ENCODE measurements at regions not wholly inside any gene's neighbourhood (a gene's known extent, or its start where the extent isn't known, plus 50 kb on each side); places are given as distances from the start of the nearest gene placed in this dataset.

DNA sequence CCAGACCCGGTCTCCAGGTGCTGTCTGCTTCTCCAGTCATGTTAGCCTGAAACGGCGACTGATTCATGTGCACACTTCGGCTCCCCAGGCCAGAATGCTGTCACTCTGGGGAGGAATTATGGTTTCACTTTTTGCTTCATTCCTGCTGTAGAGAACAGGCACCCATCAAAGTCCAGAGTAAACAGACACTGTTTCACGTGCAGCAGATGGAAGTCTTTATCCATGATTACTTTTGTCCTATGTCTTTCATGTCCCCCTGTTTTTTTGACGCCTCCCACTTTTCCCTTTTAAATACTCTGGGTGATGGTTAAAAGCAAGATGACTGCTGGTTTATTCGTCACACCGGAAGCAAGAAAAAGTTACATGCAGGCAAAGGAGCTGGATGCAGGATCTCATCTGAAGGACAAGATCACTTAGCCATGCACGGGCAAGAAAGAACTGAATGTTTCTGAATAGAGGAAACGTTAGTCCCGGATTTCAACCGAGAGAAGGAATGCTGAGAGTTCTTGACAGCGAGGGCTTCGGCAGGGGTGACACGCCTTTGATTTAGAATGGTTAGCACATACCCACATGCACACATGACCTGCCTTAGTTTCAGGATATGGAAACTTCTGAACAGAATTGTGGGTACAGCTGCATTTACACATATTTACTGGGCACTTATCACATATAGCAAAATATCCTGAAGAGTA is 250.0 kb upstream of the KLF6 start:
- in situ Hi-C loops (cut with MboI; ENCODE audit: low pct_unique_long_range_greater_than_20kb, low sequenced_read_pairs): no loop called here
- no peak for DNase-seq

DNA sequence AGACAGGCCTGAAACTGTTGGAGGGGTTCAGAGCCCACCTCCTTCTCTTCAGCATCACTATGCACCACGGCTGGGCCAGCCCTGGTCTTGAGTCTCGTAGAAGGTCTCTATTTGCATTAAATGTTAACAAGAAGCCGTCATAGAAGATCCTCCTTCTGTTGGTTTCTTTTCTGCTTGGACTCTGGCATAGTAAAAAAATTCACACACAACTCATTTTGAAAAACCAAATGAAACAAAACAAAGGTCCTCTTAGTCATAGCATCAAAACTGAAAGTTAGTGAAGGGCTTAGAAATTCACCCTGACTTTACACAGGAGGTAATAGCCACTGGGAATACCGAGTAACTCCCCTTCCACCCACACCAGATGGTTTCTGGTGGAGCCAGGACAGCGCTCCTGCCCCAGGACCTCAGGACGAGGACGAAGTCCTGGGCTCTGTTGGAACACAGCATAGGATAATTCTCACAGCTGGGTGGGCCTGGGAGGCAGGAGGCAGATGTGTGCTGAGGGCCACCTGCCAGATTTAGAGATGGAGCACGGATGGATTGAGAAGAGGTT is 248.4 kb upstream of the KLF6 start:
- DNase-seq: no peak
- in situ Hi-C loops (cut with MboI; ENCODE audit: low pct_unique_long_range_greater_than_20kb, low sequenced_read_pairs): no loop called here

DNA sequence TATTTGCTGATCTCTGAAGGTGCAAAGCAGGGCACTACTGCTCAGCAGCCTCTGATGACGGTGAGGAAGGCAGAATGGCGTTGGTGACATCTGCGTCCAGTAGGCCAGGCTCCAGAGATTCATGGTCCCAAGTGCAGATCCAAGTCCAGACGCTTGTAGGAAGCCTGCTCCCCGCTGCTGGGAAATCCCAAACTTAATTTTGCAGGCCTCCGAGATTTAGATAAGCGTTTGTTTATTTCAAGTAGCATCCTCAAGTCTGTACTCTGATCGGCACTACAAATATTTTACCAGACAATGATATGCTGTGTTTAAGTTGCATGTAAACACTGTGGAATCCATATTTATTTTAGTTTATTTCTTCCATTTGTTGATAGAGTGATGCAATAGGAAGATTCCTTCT is 244.9 kb upstream of the KLF6 start:
- no peak for DNase-seq
- in situ Hi-C loops (cut with MboI; ENCODE audit: low pct_unique_long_range_greater_than_20kb, low sequenced_read_pairs): no loop called here

DNA sequence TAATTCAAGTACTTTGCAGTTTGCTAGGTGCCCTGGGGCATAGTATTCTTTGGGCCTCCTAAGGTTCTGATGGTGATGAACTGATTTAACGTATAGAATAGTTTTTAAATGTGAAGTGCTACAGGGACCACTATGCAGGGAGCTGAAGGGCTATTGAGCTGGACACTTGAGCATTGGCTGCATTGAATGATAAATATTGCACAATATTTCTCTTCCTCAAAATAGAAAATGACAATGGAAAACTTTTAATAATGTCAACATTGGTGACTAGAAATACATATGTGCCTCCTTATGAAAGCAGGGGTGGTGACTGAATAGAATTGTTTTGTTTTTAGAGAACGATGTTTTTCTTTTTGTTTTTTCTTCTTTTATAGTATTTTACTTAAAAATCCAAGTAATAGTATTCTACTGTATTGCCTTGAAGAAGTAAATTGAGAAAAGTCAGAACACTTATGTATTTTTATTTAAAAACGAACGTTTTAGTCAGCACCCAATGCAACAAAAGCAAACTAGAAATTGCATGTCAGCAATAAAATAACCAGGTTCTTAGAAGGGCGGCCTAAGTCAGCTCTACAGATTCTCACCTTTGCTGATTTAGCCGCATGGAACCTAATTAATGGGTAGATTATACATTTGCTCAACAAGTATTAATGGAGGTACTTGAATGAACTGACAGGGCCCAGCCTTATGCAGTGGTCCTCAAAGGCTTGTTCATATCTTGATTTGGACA is 244.0 kb upstream of the KLF6 start:
- no peak for DNase-seq
- in situ Hi-C loops (cut with MboI; ENCODE audit: low pct_unique_long_range_greater_than_20kb, low sequenced_read_pairs): no loop called here

DNA sequence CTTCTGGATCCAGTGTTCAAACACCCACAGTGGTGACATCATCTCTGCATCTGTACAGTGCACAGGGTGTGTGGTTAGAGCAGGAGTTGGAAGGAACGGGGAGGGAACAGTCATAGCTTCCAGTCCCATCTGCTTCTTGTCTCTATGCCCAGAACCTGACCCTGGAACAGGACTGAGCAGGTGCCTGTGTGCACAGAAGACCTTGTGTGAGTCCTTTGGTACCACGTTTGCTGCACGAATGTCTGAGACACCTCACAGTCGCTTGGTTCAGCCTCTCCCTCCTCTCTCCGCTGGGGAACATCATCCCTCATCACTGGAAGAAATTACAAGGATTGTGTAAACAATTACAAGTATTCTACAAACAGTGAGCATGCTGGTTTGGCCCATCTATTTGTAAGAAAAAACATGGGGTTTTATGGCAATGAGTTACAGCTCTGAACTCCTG is 243.0 kb upstream of the KLF6 start:
- no peak for DNase-seq
- in situ Hi-C loops (cut with MboI; ENCODE audit: low pct_unique_long_range_greater_than_20kb, low sequenced_read_pairs): no loop called here

DNA sequence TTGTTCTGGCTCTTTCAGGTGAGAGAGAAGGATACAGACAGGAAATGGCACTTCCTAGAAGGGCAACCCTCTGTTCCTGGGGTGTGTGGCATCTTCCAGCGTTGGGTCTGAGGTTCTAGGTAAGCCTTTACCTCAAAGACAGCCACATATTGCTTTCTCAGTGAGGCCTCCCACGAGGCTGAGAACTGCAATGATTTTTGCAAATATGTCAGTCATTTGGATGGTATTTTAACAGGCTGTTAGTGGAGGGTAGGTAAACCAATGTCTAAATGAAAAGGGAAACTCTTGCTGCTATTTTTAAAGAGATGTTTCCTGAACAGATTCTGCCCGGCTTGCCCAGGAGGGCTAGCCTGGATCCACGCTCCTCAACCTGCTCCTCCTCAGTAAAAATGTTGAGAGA is 240.3 kb upstream of the KLF6 start:
- in situ Hi-C loops (cut with MboI; ENCODE audit: low pct_unique_long_range_greater_than_20kb, low sequenced_read_pairs): no loop called here
- no peak for DNase-seq

DNA sequence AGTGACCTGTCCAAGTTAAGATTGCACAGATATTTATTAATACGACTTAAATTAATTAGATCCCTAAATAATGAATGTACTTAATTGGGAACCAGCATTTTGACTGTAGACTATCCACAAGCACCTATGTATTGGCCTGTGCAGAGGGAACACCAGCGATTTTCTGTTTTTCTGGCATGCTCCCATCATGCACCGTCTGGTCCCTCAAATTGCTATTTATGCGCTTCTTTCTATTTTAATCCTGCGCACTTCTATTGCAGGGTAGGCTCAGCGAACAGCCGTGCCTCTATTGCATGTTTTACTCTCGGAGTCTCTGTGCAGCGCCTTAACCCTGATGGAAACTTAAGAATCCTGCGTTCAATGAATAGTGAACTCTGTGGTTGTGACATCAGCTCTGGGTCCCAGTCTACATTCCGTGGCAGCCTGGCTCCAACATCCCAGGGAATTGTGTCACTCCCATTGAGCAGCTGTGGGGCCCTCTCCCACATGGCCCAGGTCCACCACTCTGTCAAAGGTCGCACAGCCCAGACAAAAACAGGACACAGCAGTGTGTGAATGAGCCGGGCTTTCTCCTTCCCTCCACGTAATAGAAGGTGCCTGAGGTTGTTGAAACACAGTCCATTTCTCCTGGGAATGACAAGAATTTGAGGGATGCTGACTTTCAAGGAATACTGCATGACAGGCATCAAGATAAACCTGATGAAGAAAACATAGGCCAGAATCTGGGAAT is 239.7 kb upstream of the KLF6 start:
- no peak for DNase-seq
- in situ Hi-C loops (cut with MboI; ENCODE audit: low pct_unique_long_range_greater_than_20kb, low sequenced_read_pairs): no loop called here

DNA sequence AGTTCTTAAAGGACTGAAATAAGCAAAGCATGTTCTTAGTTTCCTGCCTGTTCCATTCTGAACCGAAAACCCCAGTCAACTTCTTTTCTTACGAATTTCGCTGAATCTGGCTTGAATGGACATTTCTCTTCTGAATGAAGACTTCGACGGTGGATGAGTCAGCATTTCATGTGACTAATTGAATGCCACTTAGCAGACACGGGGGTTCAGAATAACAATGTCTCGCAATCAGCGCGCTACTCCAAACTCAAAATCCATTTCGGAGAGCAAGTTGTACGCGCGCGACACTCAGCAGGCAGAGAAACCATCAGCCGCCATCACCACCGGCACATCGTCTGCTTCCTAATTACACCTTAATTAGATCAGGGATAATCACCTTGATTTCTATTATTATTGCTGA is 239.0 kb upstream of the KLF6 start:
- in situ Hi-C loops (cut with MboI; ENCODE audit: low pct_unique_long_range_greater_than_20kb, low sequenced_read_pairs): no loop called here
- no peak for DNase-seq

DNA sequence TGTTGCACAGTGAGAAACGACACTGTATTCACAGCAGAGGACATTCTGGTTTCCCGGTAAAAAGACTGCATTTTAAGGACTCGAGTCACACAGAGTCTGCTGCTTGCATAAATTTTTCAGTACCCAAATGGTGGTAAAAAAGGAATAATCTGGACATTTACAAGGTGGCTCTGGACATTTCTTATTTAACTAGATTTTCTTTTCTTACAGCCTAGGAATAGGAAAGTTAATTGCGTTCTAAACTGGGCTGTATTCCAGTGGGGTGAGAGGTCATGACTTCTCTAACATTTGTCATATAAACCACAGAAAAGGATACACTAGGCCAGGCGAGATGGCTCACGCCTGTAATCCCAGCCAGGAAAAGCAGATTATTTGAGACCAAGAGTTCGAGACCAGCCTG is 237.5 kb upstream of the KLF6 start:
- in situ Hi-C loops (cut with MboI; ENCODE audit: low pct_unique_long_range_greater_than_20kb, low sequenced_read_pairs): no loop called here
- DNase-seq: no peak

DNA sequence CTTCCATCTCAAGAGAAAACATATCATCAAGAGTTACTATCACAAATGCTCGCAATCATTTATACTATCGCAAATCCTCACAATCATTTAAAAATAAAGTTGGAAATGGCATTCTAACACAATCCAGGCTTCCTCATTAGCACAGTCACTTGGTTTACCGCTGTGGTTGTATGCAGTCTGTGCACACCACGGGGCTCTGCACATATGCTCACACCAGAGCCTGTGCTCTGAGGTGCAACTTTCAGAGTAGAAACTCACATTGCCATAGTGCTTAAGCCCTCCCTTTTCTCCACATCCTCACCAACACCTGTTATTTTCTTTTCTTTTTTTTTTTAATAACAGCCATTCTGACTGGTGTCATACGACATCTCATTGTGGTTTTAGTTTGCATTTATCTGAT is 235.6 kb upstream of the KLF6 start:
- DNase-seq: no peak
- in situ Hi-C loops (cut with MboI; ENCODE audit: low pct_unique_long_range_greater_than_20kb, low sequenced_read_pairs): no loop called here

DNA sequence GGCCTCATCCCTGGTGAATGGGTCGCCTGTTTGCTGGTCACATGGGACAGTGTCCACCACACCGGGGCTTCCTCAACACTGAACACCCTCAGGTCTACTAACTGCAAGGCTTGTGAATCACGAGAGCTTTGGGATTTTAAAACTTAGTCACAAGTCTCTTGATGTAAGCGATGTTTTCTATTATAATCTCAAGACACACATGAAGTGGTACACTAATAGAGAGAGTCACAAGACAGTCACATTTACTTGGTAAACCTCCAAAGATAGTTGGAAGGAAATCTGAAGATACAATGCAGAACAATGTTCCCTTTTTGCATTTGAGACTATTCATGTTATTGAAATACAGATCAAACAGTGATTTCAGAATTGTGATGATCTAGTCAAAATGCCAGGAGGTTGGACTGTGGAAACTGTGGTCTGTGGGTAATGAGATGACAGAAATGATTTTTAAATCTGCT is 233.1 kb upstream of the KLF6 start:
- DNase-seq: no peak
- in situ Hi-C loops (cut with MboI; ENCODE audit: low pct_unique_long_range_greater_than_20kb, low sequenced_read_pairs): no loop called here

DNA sequence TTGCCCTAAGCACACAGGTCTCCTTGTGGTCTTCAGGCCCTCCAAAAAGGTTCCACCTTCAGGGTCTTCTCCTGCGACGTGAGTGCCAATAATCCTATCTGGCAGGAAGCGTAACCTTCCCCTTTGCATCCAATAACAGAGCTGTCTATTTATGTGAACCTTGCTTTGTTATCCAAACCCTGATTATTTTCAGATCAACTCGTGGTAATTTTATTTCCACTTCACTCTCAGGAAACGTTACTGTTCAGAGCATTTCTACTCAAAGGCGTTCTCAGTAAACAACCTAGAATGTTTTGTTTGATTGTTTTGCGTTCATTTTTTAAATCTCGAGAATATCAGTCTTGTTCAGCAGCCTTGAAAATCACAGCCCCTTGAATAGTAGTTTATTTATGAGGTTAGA is 232.3 kb upstream of the KLF6 start:
- in situ Hi-C loops (cut with MboI; ENCODE audit: low pct_unique_long_range_greater_than_20kb, low sequenced_read_pairs): no loop called here
- no peak for DNase-seq

DNA sequence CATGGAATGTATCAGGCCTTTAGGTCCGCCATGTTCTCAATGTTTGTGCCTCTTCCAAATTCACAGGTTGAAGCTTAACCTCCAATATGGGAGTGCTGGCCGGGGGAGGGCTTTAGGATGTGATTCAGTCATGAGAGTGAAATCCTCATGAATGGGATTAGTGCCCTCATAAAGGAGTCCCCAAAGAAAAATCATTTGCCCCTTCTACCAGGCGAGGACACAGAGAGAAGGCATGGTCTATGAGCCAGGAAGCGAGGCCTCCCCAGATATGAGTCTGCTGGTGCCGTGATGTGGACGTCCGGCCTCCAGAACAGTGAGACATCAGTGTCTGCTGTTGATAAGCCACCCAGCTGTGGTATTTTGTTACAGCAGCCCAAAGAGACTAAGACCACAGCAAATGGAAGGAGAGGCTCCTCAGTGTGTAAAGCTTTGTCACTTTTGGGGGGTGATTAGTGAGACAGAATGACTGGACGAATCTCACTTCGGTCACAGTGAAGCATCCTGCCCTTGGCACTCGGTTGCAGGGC is 231.3 kb upstream of the KLF6 start:
- DNase-seq: no peak
- in situ Hi-C loops (cut with MboI; ENCODE audit: low pct_unique_long_range_greater_than_20kb, low sequenced_read_pairs): no loop called here

DNA sequence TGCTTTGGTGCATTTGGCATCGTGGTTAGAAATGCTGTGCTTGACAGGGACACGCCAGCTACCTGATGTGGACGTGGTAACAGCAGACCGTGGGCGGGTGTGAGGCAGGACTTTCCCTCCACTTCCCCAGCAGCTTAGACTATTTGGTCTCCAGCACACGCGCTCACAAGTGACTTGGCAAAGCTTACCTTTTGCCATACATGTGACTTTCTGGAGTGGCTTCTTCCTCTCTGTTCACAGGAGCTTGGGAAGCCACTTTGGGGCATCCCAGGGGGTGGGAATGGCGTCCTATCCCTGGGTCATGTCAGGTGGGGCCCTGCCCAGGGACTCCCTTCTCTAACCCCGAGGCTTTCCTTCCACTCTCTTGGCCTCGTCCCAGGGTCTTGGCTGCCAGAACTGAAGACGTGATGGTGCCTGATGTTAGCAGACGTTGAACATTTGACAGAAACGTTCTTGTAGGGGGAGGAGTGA is 228.7 kb upstream of the KLF6 start:
- DNase-seq: no peak
- in situ Hi-C loops (cut with MboI; ENCODE audit: low pct_unique_long_range_greater_than_20kb, low sequenced_read_pairs): no loop called here

DNA sequence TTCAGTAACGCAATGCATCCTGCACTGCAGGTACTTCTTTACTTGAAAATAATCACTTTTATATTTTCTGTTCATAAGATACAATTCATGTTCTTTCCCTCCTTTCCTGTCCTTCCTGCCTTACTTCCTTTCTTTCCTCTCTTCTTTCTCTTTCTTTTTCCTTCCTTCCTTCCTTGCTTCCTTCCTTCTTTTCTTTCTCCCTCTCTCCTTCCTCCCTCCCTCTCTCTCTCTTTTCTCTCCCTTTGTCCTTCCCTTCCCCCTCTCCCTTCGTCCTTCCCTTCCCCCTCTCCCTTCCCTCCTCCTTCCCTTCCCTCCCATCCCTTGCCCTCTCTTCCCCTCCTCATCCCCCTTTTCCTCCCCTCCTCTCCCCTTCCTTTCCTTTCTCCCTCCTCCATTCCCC is 227.8 kb upstream of the KLF6 start:
- in situ Hi-C loops (cut with MboI; ENCODE audit: low pct_unique_long_range_greater_than_20kb, low sequenced_read_pairs): no loop called here
- DNase-seq: no peak

DNA sequence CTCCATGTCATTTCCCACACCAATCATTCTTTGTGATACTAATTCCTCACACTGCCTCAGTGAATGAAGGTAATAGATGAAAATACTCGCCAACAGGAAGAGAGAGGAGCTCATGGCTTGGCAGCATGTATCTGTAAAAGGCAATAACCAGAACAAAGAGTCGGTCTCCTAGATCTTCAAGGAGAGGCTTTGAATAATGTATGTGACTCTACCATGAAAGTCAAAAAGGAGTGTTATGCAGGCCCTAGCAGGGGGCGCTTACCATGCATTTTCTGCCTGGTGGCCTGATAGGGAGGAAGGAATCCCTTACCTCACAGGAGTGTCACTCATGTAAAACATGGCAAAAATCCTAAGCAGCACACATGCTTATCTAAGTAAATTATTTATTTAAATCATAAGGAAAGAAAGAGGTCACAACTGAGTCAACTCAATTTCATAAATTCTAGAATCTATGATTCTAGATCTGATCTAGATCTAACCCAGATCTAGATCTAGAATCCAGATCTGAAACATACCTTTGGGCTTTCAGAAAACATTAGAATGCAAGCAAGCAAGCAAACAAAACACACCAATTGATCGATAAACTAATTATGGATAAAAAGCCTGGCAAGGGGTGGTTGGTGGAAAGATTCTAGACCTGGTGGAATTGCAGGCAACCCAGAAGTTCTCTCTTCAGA is 226.3 kb upstream of the KLF6 start:
- DNase-seq: no peak
- in situ Hi-C loops (cut with MboI; ENCODE audit: low pct_unique_long_range_greater_than_20kb, low sequenced_read_pairs): no loop called here

DNA sequence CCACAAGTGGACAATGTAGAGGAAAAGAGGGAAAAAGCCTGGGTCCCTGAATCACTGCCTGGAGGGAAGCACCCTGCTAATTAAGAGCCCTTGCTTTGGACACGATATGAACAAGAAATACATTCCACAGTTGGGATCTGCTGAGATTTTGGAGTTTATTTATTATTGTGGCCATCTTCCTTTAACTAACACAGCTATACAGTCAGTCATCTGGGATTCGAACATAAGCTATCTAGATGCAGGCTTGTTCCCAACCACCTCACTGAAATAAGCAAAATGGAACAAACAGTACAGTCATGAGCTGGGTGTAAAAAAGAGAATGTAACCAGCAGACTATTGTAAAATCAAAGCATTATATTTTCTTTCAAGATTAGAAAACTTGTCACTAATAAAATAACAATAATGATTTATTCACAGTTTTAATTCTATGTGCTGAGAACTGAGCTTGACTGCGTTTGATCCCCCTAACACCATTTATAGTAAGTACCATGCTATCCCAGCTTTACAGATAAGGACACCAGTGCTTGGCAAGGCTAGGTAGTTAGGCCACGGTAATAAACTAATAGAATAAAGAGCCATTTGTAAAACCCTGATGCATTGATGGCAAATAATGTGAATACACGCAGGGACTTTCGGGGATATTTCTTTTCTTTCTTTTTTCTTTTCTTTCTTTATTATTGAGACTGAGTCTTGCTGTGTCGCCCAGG is 223.8 kb upstream of the KLF6 start:
- no peak for DNase-seq
- in situ Hi-C loops (cut with MboI; ENCODE audit: low pct_unique_long_range_greater_than_20kb, low sequenced_read_pairs): no loop called here

DNA sequence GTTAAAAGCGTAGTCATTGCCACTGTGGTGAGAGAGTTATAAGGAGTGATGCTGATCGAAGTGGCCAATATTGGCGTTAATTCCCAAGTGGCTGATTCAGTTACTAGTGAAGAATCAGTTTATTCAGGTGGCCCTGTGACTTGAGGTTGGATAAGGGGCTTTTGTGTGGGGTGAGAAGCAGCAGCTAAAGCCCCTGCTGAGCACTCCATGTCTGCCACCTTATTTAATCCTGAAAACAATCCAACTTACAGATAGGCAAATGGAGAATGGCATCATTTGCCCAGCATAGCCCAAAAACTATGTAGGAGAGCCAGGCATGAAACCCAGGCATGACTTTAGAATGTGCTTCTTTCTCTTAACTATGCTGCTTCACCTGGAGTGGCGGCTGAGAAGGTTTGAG is 222.8 kb upstream of the KLF6 start:
- in situ Hi-C loops (cut with MboI; ENCODE audit: low pct_unique_long_range_greater_than_20kb, low sequenced_read_pairs): no loop called here
- no peak for DNase-seq

DNA sequence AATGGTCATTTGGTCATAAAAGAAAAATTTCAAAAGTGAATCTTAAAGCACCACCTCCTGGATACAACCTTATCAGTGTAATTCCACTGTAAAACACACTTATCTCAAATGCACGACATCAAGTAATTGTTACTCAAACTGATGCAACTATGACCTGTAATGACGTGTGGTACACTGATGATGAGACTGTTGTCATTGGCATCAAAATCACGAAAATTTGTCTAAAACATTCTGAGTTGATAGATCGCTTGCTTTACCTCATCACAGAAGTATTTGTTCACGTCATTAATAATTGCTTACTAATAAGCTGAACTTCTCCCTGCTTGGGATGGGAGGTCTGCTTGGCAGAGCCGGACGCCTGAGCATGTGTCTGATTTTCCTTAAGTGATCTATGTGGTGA is 221.8 kb upstream of the KLF6 start:
- DNase-seq: no peak
- in situ Hi-C loops (cut with MboI; ENCODE audit: low pct_unique_long_range_greater_than_20kb, low sequenced_read_pairs): no loop called here

All from KBM-7 (cell line).